ENCODE measurements at regions not wholly inside any gene's neighbourhood (a gene's known extent, or its start where the extent isn't known, plus 50 kb on each side); places are given as distances from the start of the nearest gene placed in this dataset.

- no peak for DNase-seq
Measured at GRCh38 chr2:120596191-120596811, 139.4 kb upstream of the GLI2 start.

- no peak for DNase-seq
Measured at GRCh38 chr2:120596990-120597594, 138.6 kb upstream of the GLI2 start.

- no peak for DNase-seq
Measured at GRCh38 chr2:120597595-120598193, 138.0 kb upstream of the GLI2 start.

GRCh38 chr2:120598416-120598815, 137.3 kb upstream of the GLI2 start:
- DNase-seq = no peak

- DNase-seq = no peak
Measured at GRCh38 chr2:120599072-120599471, 136.6 kb upstream of the GLI2 start.

- DNase-seq = no peak
Measured at GRCh38 chr2:120599656-120600055, 136.0 kb upstream of the GLI2 start.

GRCh38 chr2:120600335-120600734, 135.3 kb upstream of the GLI2 start:
- DNase-seq = no peak

- DNase-seq = no peak
Measured at GRCh38 chr2:120600786-120601185, 134.9 kb upstream of the GLI2 start.

- DNase-seq = no peak
Measured at GRCh38 chr2:120601566-120601965, 134.1 kb upstream of the GLI2 start.

GRCh38 chr2:120602251-120602650, 133.4 kb upstream of the GLI2 start:
- no peak for DNase-seq

- DNase-seq = no peak
Measured at GRCh38 chr2:120604767-120605166, 130.9 kb upstream of the GLI2 start.

- peak; percentile 75 for DNase-seq
Measured at GRCh38 chr2:120605231-120605935, 130.3 kb upstream of the GLI2 start.

- DNase-seq = no peak
Measured at GRCh38 chr2:120606280-120606679, 129.4 kb upstream of the GLI2 start.

- DNase-seq = no peak
Measured at GRCh38 chr2:120606931-120607330, 128.7 kb upstream of the GLI2 start.

GRCh38 chr2:120607506-120607905, 128.2 kb upstream of the GLI2 start:
- no peak for DNase-seq

GRCh38 chr2:120607996-120608395, 127.7 kb upstream of the GLI2 start:
- no peak for DNase-seq

- no peak for DNase-seq
Measured at GRCh38 chr2:120609826-120610395, 125.8 kb upstream of the GLI2 start.

GRCh38 chr2:120611016-120611415, 124.7 kb upstream of the GLI2 start:
- DNase-seq = no peak

- DNase-seq = no peak
Measured at GRCh38 chr2:120611961-120612360, 123.7 kb upstream of the GLI2 start.

- no peak for DNase-seq
Measured at GRCh38 chr2:120612471-120612870, 123.2 kb upstream of the GLI2 start.

GRCh38 chr2:120612931-120613330, 122.7 kb upstream of the GLI2 start:
- DNase-seq = no peak

GRCh38 chr2:120613742-120614571, 121.7 kb upstream of the GLI2 start:
- DNase-seq = no peak

- no peak for DNase-seq
Measured at GRCh38 chr2:120614901-120615300, 120.8 kb upstream of the GLI2 start.

Measured in NCI-H510A (cell line).